Spleen (tissue), 11 donors: ENCODE measurements at regions not wholly inside any gene's neighbourhood (a gene's known extent, or its start where the extent isn't known, plus 50 kb on each side); places are given as distances from the start of the nearest gene placed in this dataset.

Source experiments
- DNase-seq: peaks from one replicate; pipeline ENCODE4 v3.0.0-alpha.2; 2020
- H3K27ac ChIP-seq, 8 donors: fragments of 200-600 bp; sonication (generic) in 7 of 8; 1 replicate in 4 of 8; 2 replicates in 4 of 8; pipeline versions ENCODE4 v1.5.0 to v1.8.0; 2016 to 2021; ENCODE audit warnings: inconsistent platforms in 4 of 8, mild to moderate bottlenecking in 4 of 8, moderate library complexity in 1 of 8
- H3K27me3 ChIP-seq, 7 donors: fragments of 200-600 bp; sonication (generic) in 6 of 7; replicated peaks in 1 of 7; 1 replicate in 4 of 7; 2 replicates in 3 of 7; pipeline versions ENCODE4 v1.5.0 to v1.8.0; 2016 to 2021; ENCODE audit warnings: inconsistent platforms in 3 of 7, mild to moderate bottlenecking in 1 of 7
- H3K36me3 ChIP-seq, 6 donors: fragments of 200-600 bp; sonication (generic) in 5 of 6; 1 replicate in 4 of 6; 2 replicates in 2 of 6; pipeline versions ENCODE4 v1.5.0 to v1.8.0; 2016 to 2021; ENCODE audit warnings: inconsistent platforms in 2 of 6
- H3K4me1 ChIP-seq, 6 donors: fragments of 200-600 bp; sonication (generic) in 5 of 6; 1 replicate in 3 of 6; 2 replicates in 3 of 6; pipeline versions ENCODE4 v1.5.0 to v1.8.0; 2016 to 2021; ENCODE audit warnings: inconsistent platforms in 3 of 6
- H3K4me3 ChIP-seq, 8 donors: fragments of 200-600 bp; sonication (generic) in 7 of 8; 1 replicate in 4 of 8; 2 replicates in 4 of 8; pipeline versions ENCODE4 v1.5.0 to v1.8.0; 2016 to 2021; ENCODE audit warnings: inconsistent platforms in 4 of 8, mild to moderate bottlenecking in 4 of 8, moderate library complexity in 2 of 8
- H3K9me3 ChIP-seq, 8 donors: fragments of 200-600 bp; sonication (generic) in 7 of 8; 1 replicate in 4 of 8; 2 replicates in 4 of 8; pipeline versions ENCODE4 v1.5.0 to v1.8.0; 2016 to 2021; ENCODE audit warnings: inconsistent platforms in 4 of 8
- CTCF ChIP-seq, 11 experiments: fragments of 200-600 bp in 7 of 11; fragments of 450-650 bp in 4 of 11; sonication (generic) in 4 of 11; IDR thresholded peaks in 8 of 11; conservative IDR thresholded peaks in 3 of 11; 1 replicate in 7 of 11; 2 replicates in 4 of 11; pipeline versions ENCODE4 v1.4.0 to v1.8.0; 2016 to 2021; ENCODE audit warnings: antibody characterized with exemption in 11 of 11, inconsistent platforms in 4 of 11, mild to moderate bottlenecking in 1 of 11
- POLR2A ChIP-seq, 3 donors: fragments of 450-650 bp; IDR thresholded peaks; one replicate each; pipeline ENCODE4 v1.5.1; 2017; ENCODE audit warnings: antibody characterized with exemption in 3 of 3, mild to moderate bottlenecking in 1 of 3
- POLR2AphosphoS5 ChIP-seq, 3 donors: sonication (generic); formaldehyde crosslinking; IDR thresholded peaks; one replicate each; pipeline ENCODE4 v1.5.1; 2017; ENCODE audit warnings: antibody characterized with exemption in 3 of 3
- WGBS, 5 donors: extraction: QIAGEN DNeasy Blood & Tissue Kit in 3 of 5; methylation state at CpG; one replicate each; pipeline versions ENCODE4 v1.1.5 to v1.1.7; 2013 to 2018; 5-methylcytosine and 5-hydroxymethylcytosine counted together
- intact Hi-C: fragments of 100-400 bp; cut with DNase I; formaldehyde crosslinking; loops from one replicate; pipeline ENCODE4 v1.15.0; 2023; ENCODE audit warnings: low total_unique reads
- donor health status: healthy with polysubstance abuse.
- donor health status: DM: no; HTN: no; CAD: no; lungs with moderate emphysema.
- donor health status: DM: no; HTN: no; CAD: no.
- donor health status: Bipolar disorder and iron deficiency.
- donor health status: healthy.
- donor health status: DM: no; HTN: no; CAD: no.
- donor health status: DM: yes; HTN: yes; CAD: no.

GRCh38 chr17:27216836-27217235 lies 77.1 kb upstream of the WSB1 start:
- Histone ChIP-seq H3K27ac (peak overlapping the region in 6 of 8 donors; percentile 36 to 76 (median 56)), H3K9me3 (peaks cover 0 to 13% (median 0%) of the 10 kb centered on the region in 8 donors), H3K4me3 (no peak overlapping the region), H3K27me3 (no peaks in the 10 kb centered on the region), H3K36me3 (no peaks in the 10 kb centered on the region), H3K4me1 (peaks cover 3 to 33% (median 27%) of the 10 kb centered on the region in 6 donors)
- no peak for DNase-seq
- WGBS, 5 donors, result 43 to 85% (median 57%) methylated on average over 1 of the region's 1 CpG
- intact Hi-C loops, result no loop called here
- TF ChIP-seq POLR2AphosphoS5 (IDR thresholded peaks at IDR 0.05) (no peak), POLR2A (IDR thresholded peaks at IDR 0.05) (no peak), CTCF (IDR thresholded peaks at IDR 0.05 in 8 of 11, conservative IDR thresholded peaks at IDR 0.05 in 3 of 11) (no peak)

DNA sequence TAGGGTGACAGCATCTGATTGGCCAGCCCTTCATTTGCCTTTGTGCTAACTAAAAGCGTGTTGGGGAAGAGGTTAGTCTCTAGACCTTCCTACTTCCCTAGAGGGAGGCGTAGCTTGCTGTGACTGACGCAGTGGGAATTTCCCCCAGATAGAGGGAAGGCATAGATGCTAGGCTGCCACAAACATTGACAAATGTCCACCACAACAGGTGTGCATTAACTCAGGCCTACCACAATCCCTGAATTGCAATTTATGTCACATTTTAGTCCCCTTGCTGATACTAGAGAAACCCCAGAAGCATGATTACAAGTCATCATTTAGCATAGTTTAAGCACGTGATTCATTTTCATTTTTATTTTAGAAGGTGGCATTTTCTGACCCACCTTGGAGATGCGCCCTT lies 76.3 kb upstream of the WSB1 start:
- Histone ChIP-seq H3K36me3 (no peaks in the 10 kb centered on the region), H3K4me3 (no peak overlapping the region), H3K27me3 (no peaks in the 10 kb centered on the region), H3K9me3 (peaks cover 0 to 13% (median 0%) of the 10 kb centered on the region in 8 donors), H3K4me1 (peaks cover 3 to 33% (median 27%) of the 10 kb centered on the region in 6 donors), H3K27ac (peak overlapping the region; percentile 10 to 76 (median 48))
- intact Hi-C loops, result no loop called here
- DNase-seq, result no peak
- WGBS, 5 donors, result 61 to 76% (median 72%) methylated on average over 4 to 5 of the region's 5 CpGs
- TF ChIP-seq CTCF (IDR thresholded peaks at IDR 0.05 in 8 of 11, conservative IDR thresholded peaks at IDR 0.05 in 3 of 11) (no peak), POLR2AphosphoS5 (IDR thresholded peaks at IDR 0.05) (peak in 1 of 3 donors; percentile 22)

DNA sequence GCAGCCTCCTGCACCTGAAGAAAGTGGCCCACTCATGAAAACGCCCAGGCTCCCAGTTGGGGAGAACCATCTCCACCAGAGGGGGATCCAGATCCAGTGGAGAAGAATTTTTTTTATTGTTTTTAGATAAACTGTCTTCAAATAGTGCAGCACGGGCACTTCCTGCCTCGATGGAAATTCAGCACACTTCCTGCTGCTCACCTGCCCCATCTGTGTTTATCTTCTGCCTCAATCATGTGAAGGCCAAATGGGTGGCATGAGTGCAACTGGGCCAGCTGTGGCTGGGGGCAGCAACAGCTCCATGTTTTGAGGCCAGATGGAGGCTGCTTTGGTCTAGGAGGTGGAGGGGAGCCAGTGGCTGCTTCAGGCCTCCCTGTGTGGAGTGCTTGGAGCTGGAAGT lies 75.9 kb upstream of the WSB1 start:
- Histone ChIP-seq H3K4me3 (no peak overlapping the region), H3K36me3 (no peaks in the 10 kb centered on the region), H3K9me3 (peaks cover 0 to 13% (median 0%) of the 10 kb centered on the region in 8 donors), H3K4me1 (peaks cover 3 to 33% (median 27%) of the 10 kb centered on the region in 6 donors), H3K27me3 (no peaks in the 10 kb centered on the region), H3K27ac (peak overlapping the region; percentile 10 to 76 (median 48))
- no peak for TF ChIP-seq POLR2AphosphoS5 (IDR thresholded peaks at IDR 0.05)
- TF ChIP-seq POLR2A (IDR thresholded peaks at IDR 0.05), result no peak
- no peak for TF ChIP-seq CTCF (IDR thresholded peaks at IDR 0.05 in 8 of 11, conservative IDR thresholded peaks at IDR 0.05 in 3 of 11)
- 51 to 65% (median 53%) methylated on average over 3 of the region's 3 CpGs for WGBS, 5 donors
- DNase-seq, result no peak
- intact Hi-C loops, result no loop called here

DNA sequence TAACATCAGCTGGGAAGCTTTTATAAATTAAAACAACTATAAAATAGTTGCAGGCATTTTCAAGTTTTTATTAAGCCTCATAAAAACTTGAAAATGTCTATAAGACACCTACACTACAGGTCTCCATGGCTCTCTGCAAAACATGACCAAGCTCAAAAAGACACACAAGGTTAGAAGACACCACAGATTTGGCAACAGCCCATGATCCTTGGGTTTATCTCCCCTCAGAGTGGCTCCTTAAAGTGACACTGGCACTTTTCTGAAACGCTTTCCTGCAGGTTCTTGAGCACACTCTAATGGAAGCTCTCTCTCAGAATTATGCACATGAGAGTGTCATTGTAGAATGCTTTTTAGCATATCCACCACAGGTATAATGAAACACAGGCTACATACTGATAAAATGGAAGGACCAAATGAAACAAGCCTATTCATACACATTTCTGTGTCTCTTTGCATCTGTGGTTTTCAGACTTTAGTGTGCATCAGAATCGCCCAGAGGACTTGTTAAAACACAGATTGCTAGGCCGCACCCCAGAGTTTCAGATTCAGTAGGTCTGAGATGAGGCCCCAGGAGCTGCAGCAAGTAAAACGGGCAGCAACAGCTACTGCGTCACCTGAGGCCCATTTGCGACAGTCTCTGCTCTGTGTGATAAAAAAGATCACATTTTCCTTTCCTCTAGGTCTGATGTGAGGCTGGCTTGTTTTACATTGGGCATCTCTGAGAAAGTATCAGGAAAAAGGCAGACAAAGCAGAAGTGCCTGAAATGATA lies 75.0 kb upstream of the WSB1 start:
- Histone ChIP-seq H3K36me3 (no peaks in the 10 kb centered on the region), H3K27me3 (no peaks in the 10 kb centered on the region), H3K9me3 (peaks cover 0 to 11% (median under 1%) of the 10 kb centered on the region in 8 donors), H3K4me3 (no peak overlapping the region), H3K4me1 (peaks cover 3 to 33% (median 27%) of the 10 kb centered on the region in 6 donors), H3K27ac (peak overlapping the region in 3 of 8 donors; percentile 56 to 76 (median 66))
- intact Hi-C loops, result no loop called here
- TF ChIP-seq POLR2AphosphoS5 (IDR thresholded peaks at IDR 0.05) (no peak), POLR2A (IDR thresholded peaks at IDR 0.05) (no peak), CTCF (IDR thresholded peaks at IDR 0.05 in 8 of 11, conservative IDR thresholded peaks at IDR 0.05 in 3 of 11) (no peak)
- DNase-seq, result no peak
- WGBS, 5 donors, result 69 to 79% (median 75%) methylated on average over 6 of the region's 6 CpGs
